ENCODE measurements at regions not wholly inside any gene's neighbourhood (a gene's known extent, or its start where the extent isn't known, plus 50 kb on each side); places are given as distances from the start of the nearest gene placed in this dataset.

- Histone ChIP-seq H3K56ac (replicated peaks; ENCODE audit: insufficient read length, low read depth, low read length) (no peak overlapping the region), H4K20me1 (replicated peaks in 1 of 2; ENCODE audit: control insufficient read depth in 1 of 2, insufficient read depth in 2 of 2, low read length in 2 of 2) (no peaks in the 10 kb centered on the region), H2BK5ac (ENCODE audit: low read depth, low read length) (no peak overlapping the region), H3K79me1 (ENCODE audit: low read depth, low read length) (no peaks in the 10 kb centered on the region), H2AK5ac (ENCODE audit: low read depth, low read length) (no peak overlapping the region), H2BK15ac (ENCODE audit: low read length) (no peak overlapping the region), H2BK20ac (ENCODE audit: low read length) (no peak overlapping the region), H3K14ac (ENCODE audit: insufficient read length) (no peak overlapping the region), H3K36me3 (ENCODE audit: control insufficient read depth in 2 of 4, insufficient read depth in 4 of 4, low read length in 3 of 4) (no peaks in the 10 kb centered on the region), H3K27me3 (replicated peaks in 1 of 4; ENCODE audit: control insufficient read depth in 3 of 4, extremely low read depth in 1 of 4, insufficient read depth in 3 of 4, low read length in 3 of 4) (no peaks in the 10 kb centered on the region), H3K4me3 (ENCODE audit: extremely low read depth in 1 of 4, insufficient read depth in 2 of 4, low read depth in 3 of 4, low read length in 4 of 4) (no peak overlapping the region), H2BK12ac (ENCODE audit: low read depth, low read length) (no peak overlapping the region), H3K27ac (ENCODE audit: low read depth, low read length) (no peak overlapping the region), H3K4me2 (ENCODE audit: insufficient read depth in 1 of 2, low read depth in 2 of 2, low read length in 2 of 2) (no peak overlapping the region), H3K79me2 (ENCODE audit: control insufficient read depth in 1 of 2, insufficient read depth in 2 of 2, low read length in 2 of 2) (no peaks in the 10 kb centered on the region), H2BK120ac (replicated peaks; ENCODE audit: low read depth, low read length) (no peak overlapping the region), H3K4ac (replicated peaks; ENCODE audit: insufficient read length, low read depth, low read length) (no peak overlapping the region), H3K9ac (replicated peaks in 1 of 4; ENCODE audit: extremely low read depth in 1 of 4, low read depth in 3 of 4, low read length in 3 of 4) (no peak overlapping the region), H3K18ac (ENCODE audit: extremely low read depth, low read length) (no peak overlapping the region), H4K91ac (replicated peaks; ENCODE audit: insufficient read length, low read length) (no peak overlapping the region), H3K23ac (ENCODE audit: insufficient read length) (no peak overlapping the region), H4K8ac (ENCODE audit: extremely low read depth, insufficient read depth, low read length) (no peak overlapping the region), H3K23me2 (ENCODE audit: low read depth, low read length) (no peaks in the 10 kb centered on the region), H4K5ac (ENCODE audit: insufficient read length, low read depth, low read length) (no peak overlapping the region), H3K4me1 (replicated peaks in 1 of 4; ENCODE audit: control insufficient read depth in 3 of 4, insufficient read depth in 4 of 4, low read length in 3 of 4) (no peaks in the 10 kb centered on the region), H2AFZ (ENCODE audit: low read length) (no peak overlapping the region), H3K9me3 (ENCODE audit: insufficient read depth in 2 of 2, low read depth in 1 of 2, low read length in 1 of 2) (no peaks in the 10 kb centered on the region)
- ChIA-PET CTCF (ENCODE audit: partially characterized antibody) (no interaction called here), POLR2A (ENCODE audit: partially characterized antibody) (interaction anchor here (1.1 kb wide), 1 partner anchor 10 kb away, joined by 3 read pairs; no protein-coding TSS in a partner anchor)
- DNase-seq (ENCODE audit: low read depth in 1 of 2, low spot score in 2 of 2) (no peak), FAIRE-seq (no peak)
- 94% methylated on average over 2 of the region's 2 CpGs; no CpG with 5 or more reads in 1 of the 2 experiments for WGBS, 2 experiments (ENCODE audit: extremely low coverage in 1 of 2, insufficient coverage in 1 of 2, insufficient read length in 1 of 2, insufficient replicate concordance in 2 of 2, low coverage in 1 of 2, low lambda C conversion rate in 2 of 2, missing lambda C conversion rate in 1 of 2)
- TF ChIP-seq POU5F1 (IDR thresholded peaks at IDR 0.05; ENCODE audit: low read depth, low read length) (no peak), JUND (IDR thresholded peaks at IDR 0.05; ENCODE audit: low read length) (no peak), ATF2 (IDR thresholded peaks at IDR 0.05; ENCODE audit: low read length) (no peak), CHD2 (IDR thresholded peaks at IDR 0.05; ENCODE audit: low read length) (no peak), SUZ12 (IDR thresholded peaks at IDR 0.05; ENCODE audit: low read length) (no peak), RBBP5 (IDR thresholded peaks at IDR 0.05; ENCODE audit: borderline replicate concordance, low read depth, low read length) (no peak), MAX (IDR thresholded peaks at IDR 0.05) (no peak), GTF2F1 (IDR thresholded peaks at IDR 0.05; ENCODE audit: borderline replicate concordance, low read depth, low read length) (no peak), TBP (IDR thresholded peaks at IDR 0.05; ENCODE audit: low read depth, low read length) (no peak)
These were observed 138.4 kb upstream of the TOP1 start for GRCh38 chr20:40890181-40890580.
